GM12891 (cell line): ENCODE measurements at regions not wholly inside any gene's neighbourhood (a gene's known extent, or its start where the extent isn't known, plus 50 kb on each side); places are given as distances from the start of the nearest gene placed in this dataset.

Experiments
- DNase-seq: peaks from one replicate; pipeline ENCODE4 v3.0.0; 2011; ENCODE audit warnings: low spot score; ENCODE audit not compliant: insufficient read length
- FAIRE-seq: peaks from 2 replicates; lab custom pipeline; 2011; peaks lifted over from hg19 to GRCh38; lab: Jason Lieb, UNC
- PAX5 ChIP-seq: IDR thresholded peaks from 2 replicates; pipeline ENCODE4 v1.6.1; 2011; ENCODE audit warnings: low read length, moderate library complexity, mild to moderate bottlenecking; ENCODE audit not compliant: insufficient read depth, severe bottlenecking
- POLR2A ChIP-seq: IDR thresholded peaks from 2 replicates; pipeline ENCODE4 v1.6.1; 2011; ENCODE audit warnings: low read depth, low read length, control low read depth
- POLR2AphosphoS5 ChIP-seq: IDR thresholded peaks from 2 replicates; pipeline ENCODE4 v1.6.1; 2011; ENCODE audit warnings: low read depth, low read length, control low read depth
- POU2F2 ChIP-seq: IDR thresholded peaks from 2 replicates; pipeline ENCODE4 v1.6.1; 2011; ENCODE audit warnings: low read depth, mild to moderate bottlenecking, control low read depth, low read length, moderate library complexity
- SPI1 ChIP-seq: IDR thresholded peaks from 2 replicates; pipeline ENCODE4 v1.6.1; 2011; ENCODE audit warnings: low read depth, low read length, control low read depth
- TAF1 ChIP-seq: IDR thresholded peaks from 2 replicates; pipeline ENCODE4 v1.6.1; 2011; ENCODE audit warnings: low read depth, low read length, control low read depth

DNA sequence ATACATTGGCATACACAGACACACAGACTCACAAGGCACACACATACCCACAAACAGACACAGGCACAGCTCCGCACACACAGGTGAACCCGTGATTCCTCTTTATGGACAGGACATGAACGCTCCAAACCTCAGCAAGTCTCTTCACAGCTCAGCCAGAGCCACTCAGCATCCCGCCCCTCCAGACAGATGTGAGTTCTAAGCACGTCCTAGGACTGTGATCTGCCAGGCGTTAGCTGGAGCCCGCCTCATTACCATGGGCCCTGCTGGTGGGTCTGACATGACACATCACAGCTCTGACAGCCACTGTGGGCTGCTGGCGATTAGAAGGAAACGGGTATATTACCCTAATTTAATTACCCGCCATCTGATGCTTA lies 176.7 kb upstream of the PPP2R2D start:
- DNase-seq (no peak), FAIRE-seq (no peak)
- TF ChIP-seq TAF1: no peak
- no peak for TF ChIP-seq POU2F2
- TF ChIP-seq PAX5: no peak

DNA sequence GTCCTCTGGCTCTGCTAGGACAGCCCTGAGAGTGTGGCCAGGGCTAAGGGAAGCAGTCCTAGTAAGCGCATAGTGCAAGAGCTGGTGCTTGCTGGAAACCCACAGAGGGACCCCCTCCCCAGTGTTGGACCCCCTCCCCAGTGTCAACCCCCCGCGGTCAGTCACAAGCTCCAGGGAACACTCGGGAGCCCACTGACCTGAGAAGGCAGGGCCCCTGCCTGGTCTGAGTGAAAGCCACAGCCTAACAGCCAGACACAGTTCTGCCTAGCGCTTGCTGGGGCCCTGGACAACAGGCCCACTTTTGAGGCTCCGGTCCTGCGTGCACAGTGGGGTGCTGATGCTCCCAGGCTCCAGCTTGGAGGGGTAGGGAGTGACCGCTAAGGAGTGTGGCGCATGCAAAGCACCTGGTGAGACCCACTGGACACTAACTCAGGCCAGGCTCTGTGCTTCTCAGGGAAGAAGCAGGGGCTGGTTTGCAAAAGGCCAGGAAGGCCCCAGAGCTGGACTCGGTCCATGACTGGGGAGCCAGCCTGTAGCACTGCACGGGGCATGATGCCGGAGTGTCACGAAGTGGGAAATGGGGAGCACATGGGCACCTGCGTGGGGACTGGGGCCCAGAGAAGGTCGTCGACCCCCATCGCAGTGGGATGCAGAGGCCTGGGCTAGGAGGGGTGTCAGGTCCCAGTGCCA lies 175.8 kb upstream of the PPP2R2D start:
- DNase-seq: no peak
- FAIRE-seq: no peak
- TF ChIP-seq POLR2AphosphoS5: no peak
- no peak for TF ChIP-seq PAX5
- no peak for TF ChIP-seq POU2F2
- no peak for TF ChIP-seq SPI1
- TF ChIP-seq TAF1: no peak
- TF ChIP-seq POLR2A: no peak

DNA sequence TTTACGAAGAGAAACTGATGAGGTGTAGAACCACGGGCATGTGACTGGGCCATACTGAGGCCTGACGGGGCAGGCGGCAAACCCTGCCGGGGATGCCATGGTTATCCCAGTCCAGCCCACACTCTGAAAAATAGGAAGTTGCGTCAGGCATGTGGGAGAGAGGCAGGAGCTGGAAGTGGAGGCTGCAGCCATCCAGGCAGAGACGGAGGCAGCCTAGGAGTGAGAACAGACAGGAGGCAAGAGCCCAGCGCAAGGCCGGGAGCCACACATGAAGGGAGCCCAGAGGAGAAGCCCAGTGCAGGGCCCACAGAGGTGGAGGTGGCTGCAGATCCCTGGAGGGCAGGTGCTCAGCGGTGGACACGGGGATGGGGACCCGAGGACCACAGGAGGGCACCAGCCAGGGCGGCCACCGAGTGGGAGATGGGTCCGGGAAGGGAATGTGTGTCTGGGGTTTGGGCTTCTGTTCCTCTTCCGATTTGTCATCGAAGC lies 175.2 kb upstream of the PPP2R2D start:
- FAIRE-seq (no peak), DNase-seq (no peak)
- TF ChIP-seq POU2F2 (no peak), SPI1 (no peak), POLR2A (no peak), TAF1 (no peak), POLR2AphosphoS5 (no peak), PAX5 (no peak)

DNA sequence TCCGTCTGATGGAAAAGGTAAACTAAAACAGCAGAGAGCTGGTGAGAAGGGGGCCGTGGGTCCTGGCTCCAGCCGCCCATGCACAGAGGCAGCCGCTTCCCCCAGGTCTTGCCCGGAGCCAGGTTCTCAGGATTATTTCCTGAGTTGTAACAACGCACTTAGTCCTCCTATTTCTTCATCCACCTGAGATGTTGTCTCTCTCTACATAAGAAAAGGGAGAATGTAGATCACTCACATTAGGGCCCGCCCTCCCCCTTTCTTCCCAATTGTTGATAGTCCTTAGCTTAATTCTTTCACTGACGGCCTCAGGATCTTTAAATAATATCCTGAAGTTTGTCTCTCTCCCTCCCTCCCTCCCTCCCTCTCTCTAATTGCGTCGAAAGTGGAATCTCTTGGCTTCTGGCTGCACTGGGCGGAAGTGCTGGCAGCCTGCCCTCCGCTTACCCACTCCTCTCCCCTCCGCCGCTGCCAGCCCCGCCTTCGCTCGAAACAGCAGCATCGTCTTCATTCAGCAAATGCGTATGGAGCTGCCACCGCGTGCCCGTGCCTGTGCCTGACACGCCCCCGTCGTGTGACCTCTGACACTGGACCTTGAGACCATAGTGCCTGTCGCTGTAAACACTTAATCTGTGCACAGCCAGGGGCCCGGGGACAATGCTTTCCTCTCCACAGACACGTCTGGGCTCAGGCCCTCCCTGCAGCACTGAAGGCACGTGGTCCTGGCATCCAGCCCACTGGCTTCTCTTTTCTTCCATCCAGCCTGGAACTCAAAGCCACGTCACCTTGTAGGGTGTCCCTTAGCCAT lies 174.5 kb upstream of the PPP2R2D start:
- no peak for TF ChIP-seq POLR2AphosphoS5
- TF ChIP-seq POU2F2: no peak
- TF ChIP-seq PAX5: no peak
- TF ChIP-seq TAF1: no peak
- TF ChIP-seq POLR2A: no peak
- TF ChIP-seq SPI1: no peak
- DNase-seq (no peak), FAIRE-seq (no peak)

DNA sequence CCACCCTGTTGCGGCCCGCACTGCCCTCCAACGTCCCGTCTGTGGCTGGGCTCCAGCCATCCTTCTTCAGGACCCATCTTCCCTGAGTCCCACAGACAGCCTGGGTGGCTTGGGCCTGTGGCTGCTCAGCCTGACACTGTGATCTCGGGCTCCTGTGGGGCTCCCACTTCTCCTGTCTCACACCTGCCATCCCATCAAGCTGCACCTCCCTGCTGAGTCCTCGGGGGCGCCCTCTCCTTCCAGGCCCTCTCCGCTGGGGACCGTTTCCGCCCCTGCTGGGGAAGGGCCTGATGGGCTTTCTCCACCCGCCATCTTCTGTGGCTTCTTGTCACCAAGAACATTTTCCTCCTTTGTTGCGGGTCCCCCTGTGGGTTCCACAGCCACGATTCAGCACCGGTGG lies 173.8 kb upstream of the PPP2R2D start:
- no peak for TF ChIP-seq POLR2AphosphoS5
- no peak for TF ChIP-seq SPI1
- no peak for TF ChIP-seq TAF1
- TF ChIP-seq POLR2A: no peak
- TF ChIP-seq PAX5: no peak
- no peak for TF ChIP-seq POU2F2
- FAIRE-seq (no peak), DNase-seq (no peak)

DNA sequence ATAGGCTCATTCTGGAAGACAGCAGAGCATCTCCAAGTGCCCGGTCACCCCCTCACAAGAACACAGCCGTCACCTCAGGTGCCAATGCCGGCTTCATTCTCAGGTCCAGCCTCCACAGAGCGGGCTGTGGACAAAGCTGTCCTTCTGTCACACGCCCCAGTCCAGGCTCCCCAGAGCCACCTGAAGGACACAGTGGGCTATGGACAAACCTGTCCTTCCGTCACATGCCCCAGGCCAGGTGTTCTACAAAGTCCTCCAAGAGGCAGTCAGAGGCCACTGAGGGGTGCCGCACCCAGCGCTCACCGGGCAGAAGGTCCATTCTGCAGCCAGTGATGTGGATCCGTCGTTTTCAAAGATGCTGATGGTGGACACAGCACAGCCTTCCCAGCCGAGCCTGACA lies 173.2 kb upstream of the PPP2R2D start:
- DNase-seq: no peak
- no peak for TF ChIP-seq SPI1
- TF ChIP-seq TAF1: no peak
- no peak for TF ChIP-seq POU2F2
- TF ChIP-seq POLR2A: no peak
- TF ChIP-seq POLR2AphosphoS5: no peak
- TF ChIP-seq PAX5: no peak
- no peak for FAIRE-seq

DNA sequence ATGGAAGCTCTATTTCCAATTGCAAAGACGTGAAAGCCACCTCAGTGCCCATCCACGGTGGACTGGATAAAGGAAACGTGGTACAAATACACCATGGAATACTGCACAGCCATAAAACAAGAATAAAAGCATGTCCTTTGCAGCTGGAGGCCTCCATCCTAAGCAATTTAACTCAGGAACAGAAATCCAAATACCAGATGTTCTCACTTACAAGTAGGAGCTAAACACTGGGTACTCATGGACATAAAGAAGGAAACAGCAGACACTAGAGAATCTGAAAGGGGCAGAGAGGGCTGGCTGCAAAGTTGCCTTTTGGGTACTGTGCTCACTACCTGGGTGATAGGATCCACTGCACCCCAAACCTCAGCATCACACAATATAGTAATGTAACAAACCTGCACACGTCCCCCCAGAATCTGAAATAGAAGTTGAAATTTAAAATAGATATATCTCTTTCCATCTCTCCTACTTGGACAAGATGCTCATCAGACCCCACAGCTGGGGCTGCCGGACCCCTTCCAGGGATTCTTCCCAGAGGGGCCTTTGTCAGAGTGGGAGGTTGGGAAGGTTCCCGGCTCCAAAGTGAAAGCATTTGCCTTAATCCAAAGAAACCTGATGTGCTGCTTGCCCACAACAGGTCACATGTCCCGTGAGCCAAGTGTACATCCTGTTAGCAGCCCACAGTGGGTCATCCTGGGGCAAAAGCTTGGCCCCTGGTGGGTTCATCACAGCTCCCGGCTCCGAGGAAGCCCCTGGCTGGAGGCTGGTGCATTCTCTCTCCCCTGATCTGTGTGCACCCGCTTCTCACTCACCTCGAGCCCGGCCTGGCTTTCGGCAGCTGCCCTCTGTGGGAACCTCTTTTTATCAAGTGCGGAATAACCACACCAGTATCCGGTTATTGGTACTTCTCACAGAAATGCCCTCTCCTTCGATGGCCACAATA lies 172.3 kb upstream of the PPP2R2D start:
- no peak for TF ChIP-seq POLR2A
- TF ChIP-seq SPI1: no peak
- FAIRE-seq: no peak
- no peak for DNase-seq

DNA sequence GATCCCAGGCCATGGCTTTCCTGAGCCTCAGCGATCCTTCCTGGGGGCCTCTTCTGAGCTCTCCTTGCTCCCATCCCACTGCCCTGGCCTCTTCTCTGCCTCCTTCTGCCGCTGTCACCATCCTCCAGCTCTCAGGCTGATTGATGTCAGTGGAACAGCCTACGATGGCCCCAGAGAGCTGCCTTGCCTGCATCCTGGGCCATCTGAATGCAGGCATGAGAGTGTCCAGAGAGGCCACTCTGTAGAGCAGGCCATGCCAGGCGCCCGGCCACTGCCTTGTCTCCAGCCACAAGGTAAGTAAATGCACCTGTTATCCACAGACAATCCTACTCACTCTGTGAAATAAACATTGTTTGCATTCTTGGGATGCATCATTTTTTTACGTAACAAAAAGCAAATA lies 171.4 kb upstream of the PPP2R2D start:
- FAIRE-seq: no peak
- DNase-seq: no peak
- TF ChIP-seq POU2F2 (no peak), PAX5 (no peak), POLR2AphosphoS5 (no peak), SPI1 (no peak), POLR2A (no peak), TAF1 (no peak)
